ENCODE measurements at regions not wholly inside any gene's neighbourhood (a gene's known extent, or its start where the extent isn't known, plus 50 kb on each side); places are given as distances from the start of the nearest gene placed in this dataset.

- TF ChIP-seq, protein P1, sequence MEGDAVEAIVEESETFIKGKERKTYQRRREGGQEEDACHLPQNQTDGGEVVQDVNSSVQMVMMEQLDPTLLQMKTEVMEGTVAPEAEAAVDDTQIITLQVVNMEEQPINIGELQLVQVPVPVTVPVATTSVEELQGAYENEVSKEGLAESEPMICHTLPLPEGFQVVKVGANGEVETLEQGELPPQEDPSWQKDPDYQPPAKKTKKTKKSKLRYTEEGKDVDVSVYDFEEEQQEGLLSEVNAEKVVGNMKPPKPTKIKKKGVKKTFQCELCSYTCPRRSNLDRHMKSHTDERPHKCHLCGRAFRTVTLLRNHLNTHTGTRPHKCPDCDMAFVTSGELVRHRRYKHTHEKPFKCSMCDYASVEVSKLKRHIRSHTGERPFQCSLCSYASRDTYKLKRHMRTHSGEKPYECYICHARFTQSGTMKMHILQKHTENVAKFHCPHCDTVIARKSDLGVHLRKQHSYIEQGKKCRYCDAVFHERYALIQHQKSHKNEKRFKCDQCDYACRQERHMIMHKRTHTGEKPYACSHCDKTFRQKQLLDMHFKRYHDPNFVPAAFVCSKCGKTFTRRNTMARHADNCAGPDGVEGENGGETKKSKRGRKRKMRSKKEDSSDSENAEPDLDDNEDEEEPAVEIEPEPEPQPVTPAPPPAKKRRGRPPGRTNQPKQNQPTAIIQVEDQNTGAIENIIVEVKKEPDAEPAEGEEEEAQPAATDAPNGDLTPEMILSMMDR (IDR thresholded peaks at IDR 0.05) = no peak
- H3K4me1 ChIP-seq = no peaks in the 10 kb centered on the region
- no peaks in the 10 kb centered on the region for H3K36me3 ChIP-seq
- H3K9me3 ChIP-seq = no peaks in the 10 kb centered on the region
- H3K4me3 ChIP-seq = no peak overlapping the region
- no peak for DNase-seq (ENCODE audit: low spot score in 2 of 2)
- no peaks in the 10 kb centered on the region for H3K27me3 ChIP-seq
- no peak overlapping the region for H3K27ac ChIP-seq
- intact Hi-C loops (cut with DNase I) = loop anchor here (5.0 kb wide), 1 partner anchor 1329 kb away; no protein-coding TSS in a partner anchor
Measured at GRCh38 chr17:14926073-14926472, 339.1 kb downstream of the PMP22 start.

GRCh38 chr17:14925498-14925897 lies 339.6 kb downstream of the PMP22 start:
- intact Hi-C loops (cut with DNase I) = loop anchor here (5.0 kb wide), 1 partner anchor 1328 kb away; no protein-coding TSS in a partner anchor
- Histone ChIP-seq H3K9me3 (no peaks in the 10 kb centered on the region), H3K36me3 (no peaks in the 10 kb centered on the region), H3K4me3 (no peak overlapping the region), H3K27me3 (no peaks in the 10 kb centered on the region), H3K4me1 (no peaks in the 10 kb centered on the region), H3K27ac (no peak overlapping the region)
- DNase-seq (ENCODE audit: low spot score in 2 of 2) = no peak
- TF ChIP-seq, protein P1 (IDR thresholded peaks at IDR 0.05) = no peak

DNA sequence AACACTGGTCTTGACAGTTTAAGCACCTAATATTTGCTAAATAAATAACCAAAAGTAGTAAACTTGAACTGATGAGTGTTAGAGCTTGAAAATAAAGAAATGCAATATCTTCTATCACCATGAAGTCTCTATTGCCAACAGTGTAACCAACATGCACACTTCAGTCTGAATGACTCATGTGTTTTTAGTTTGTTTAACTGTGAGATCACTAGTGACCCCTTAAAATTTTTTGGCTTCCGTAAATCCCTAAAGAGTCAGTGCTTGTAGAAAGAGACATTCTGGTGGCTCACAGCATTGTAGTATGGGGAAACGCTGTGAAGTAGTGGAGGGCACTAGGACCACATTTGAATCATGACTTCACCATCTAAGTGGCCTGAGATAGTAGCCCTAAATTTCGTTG lies 341.1 kb downstream of the PMP22 start:
- Histone ChIP-seq H3K27ac (no peak overlapping the region), H3K4me1 (no peaks in the 10 kb centered on the region), H3K27me3 (no peaks in the 10 kb centered on the region), H3K36me3 (no peaks in the 10 kb centered on the region), H3K9me3 (no peaks in the 10 kb centered on the region), H3K4me3 (no peak overlapping the region)
- TF ChIP-seq, protein P1 (IDR thresholded peaks at IDR 0.05) = no peak
- intact Hi-C loops (cut with DNase I) = no loop called here
- no peak for DNase-seq (ENCODE audit: low spot score in 2 of 2)

- TF ChIP-seq, protein P1 (IDR thresholded peaks at IDR 0.05) = no peak
- Histone ChIP-seq H3K9me3 (no peaks in the 10 kb centered on the region), H3K4me3 (no peak overlapping the region), H3K36me3 (no peaks in the 10 kb centered on the region), H3K4me1 (no peaks in the 10 kb centered on the region), H3K27me3 (no peaks in the 10 kb centered on the region), H3K27ac (no peak overlapping the region)
- no peak for DNase-seq (ENCODE audit: low spot score in 2 of 2)
- intact Hi-C loops (cut with DNase I) = no loop called here
Measured at GRCh38 chr17:14922411-14922810, 342.7 kb downstream of the PMP22 start.

DNA sequence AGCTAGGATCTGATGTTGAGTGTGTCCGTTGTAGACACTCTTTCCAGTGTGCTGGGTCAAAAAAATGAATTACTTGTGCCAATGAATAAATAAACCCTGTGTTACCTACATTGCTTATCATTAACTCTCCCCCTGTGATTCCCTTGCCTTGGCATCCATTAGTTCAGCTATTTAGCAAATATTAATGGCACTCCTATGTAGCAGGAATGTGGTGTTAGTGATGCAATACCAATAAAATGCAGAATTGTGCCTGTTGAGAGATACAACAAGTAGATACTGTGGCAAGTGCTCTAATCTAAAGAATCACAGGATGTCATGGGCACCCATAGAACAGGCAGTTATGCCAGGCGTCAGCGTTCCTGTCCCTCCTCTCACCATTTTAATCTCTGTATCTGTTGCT lies 343.2 kb downstream of the PMP22 start:
- TF ChIP-seq, protein P1 (IDR thresholded peaks at IDR 0.05) = no peak
- DNase-seq (ENCODE audit: low spot score in 2 of 2) = no peak
- Histone ChIP-seq H3K9me3 (no peaks in the 10 kb centered on the region), H3K27me3 (no peaks in the 10 kb centered on the region), H3K27ac (no peak overlapping the region), H3K4me3 (no peak overlapping the region), H3K36me3 (no peaks in the 10 kb centered on the region), H3K4me1 (no peaks in the 10 kb centered on the region)
- intact Hi-C loops (cut with DNase I) = no loop called here

DNA sequence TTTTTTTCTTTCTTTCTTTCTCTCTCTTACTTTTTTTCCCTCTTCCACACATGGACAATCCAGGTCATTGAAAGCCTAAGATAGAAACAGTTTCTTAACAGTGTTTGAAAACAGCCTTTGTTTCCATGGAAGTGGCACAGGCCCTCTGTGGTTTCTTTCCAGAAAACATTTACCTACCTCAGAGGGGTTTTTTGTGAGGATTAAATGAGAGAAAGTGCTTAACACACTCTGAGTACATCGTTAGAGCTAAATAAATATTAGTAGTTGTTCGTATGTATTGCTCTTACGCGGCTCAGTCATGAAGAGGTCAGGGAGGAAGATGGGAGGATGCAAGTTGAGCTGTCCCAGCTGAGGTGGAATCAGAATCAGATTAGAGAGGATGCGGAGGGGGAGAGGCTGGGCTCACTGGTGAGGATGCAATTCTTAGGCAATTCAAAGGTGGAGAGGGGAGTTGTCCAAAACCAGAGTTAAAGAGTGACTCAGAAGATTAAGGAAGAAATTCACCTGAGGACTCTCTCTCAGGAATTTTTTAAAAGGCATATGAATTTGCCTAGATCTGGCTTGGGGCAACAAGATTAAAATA lies 345.4 kb downstream of the PMP22 start:
- TF ChIP-seq, protein P1 (IDR thresholded peaks at IDR 0.05) = no peak
- no peak overlapping the region for H3K27ac ChIP-seq
- no peaks in the 10 kb centered on the region for H3K4me1 ChIP-seq
- no peaks in the 10 kb centered on the region for H3K27me3 ChIP-seq
- H3K36me3 ChIP-seq = no peaks in the 10 kb centered on the region
- no peak overlapping the region for H3K4me3 ChIP-seq
- H3K9me3 ChIP-seq = no peaks in the 10 kb centered on the region
- intact Hi-C loops (cut with DNase I) = no loop called here
- no peak for DNase-seq (ENCODE audit: low spot score in 2 of 2)

Measured in ascending aorta (tissue), 2 donors.